H1 (cell line): ENCODE measurements at regions not wholly inside any gene's neighbourhood (a gene's known extent, or its start where the extent isn't known, plus 50 kb on each side); places are given as distances from the start of the nearest gene placed in this dataset.
A peak's percentile ranks its signal among the peaks of the same experiment; 100 is the strongest.

ENCODE experiments used
- CTCF ChIA-PET: fragments of 300-600 bp; sonication (Branson Sonifier 250); formaldehyde crosslinking; loops from one replicate; lab custom pipeline; 2021; ENCODE audit not compliant: partially characterized antibody; lab: Charles Lee
- POLR2A ChIA-PET: fragments of 300-600 bp; sonication (Branson Sonifier 250); formaldehyde crosslinking; loops from one replicate; lab custom pipeline; 2021; ENCODE audit warnings: inconsistent platforms; ENCODE audit not compliant: partially characterized antibody; lab: Charles Lee
- DNase-seq, 2 experiments: peaks; one replicate each; pipeline versions ENCODE4 v3.0.0 to v3.0.0-alpha.2; 2010 to 2022; ENCODE audit warnings: low spot score in 2 of 2, low read depth in 1 of 2, mixed read lengths in 1 of 2
- FAIRE-seq: peaks from 2 replicates; lab custom pipeline; 2011; peaks lifted over from hg19 to GRCh38; lab: Jason Lieb, UNC
- H2AFZ ChIP-seq: 2 replicates; pipeline ENCODE4 v1.8.1; 2012; ENCODE audit warnings: low read length, inconsistent platforms
- H2AK5ac ChIP-seq: 2 replicates; pipeline ENCODE4 v1.6.1; 2013; ENCODE audit warnings: low read depth, low read length
- H2BK120ac ChIP-seq: replicated peaks from 2 replicates; pipeline ENCODE3; 2013; ENCODE audit warnings: low read depth, low read length, inconsistent platforms
- H2BK12ac ChIP-seq: 2 replicates; pipeline ENCODE4 v1.6.1; 2013; ENCODE audit warnings: low read depth, low read length
- H2BK15ac ChIP-seq: 2 replicates; pipeline ENCODE4 v1.6.1; 2013; ENCODE audit warnings: low read length
- H2BK20ac ChIP-seq: 2 replicates; pipeline ENCODE4 v1.6.1; 2013; ENCODE audit warnings: low read length
- H2BK5ac ChIP-seq: 2 replicates; pipeline ENCODE4 v1.6.1; 2013; ENCODE audit warnings: low read depth, low read length
- H3K14ac ChIP-seq: 2 replicates; pipeline ENCODE4 v1.6.1; 2013; ENCODE audit warnings: inconsistent platforms; ENCODE audit not compliant: insufficient read length
- H3K18ac ChIP-seq: 2 replicates; pipeline ENCODE4 v1.6.1; 2013; ENCODE audit warnings: low read length; ENCODE audit errors: extremely low read depth
- H3K23ac ChIP-seq: 2 replicates; pipeline ENCODE4 v1.6.1; 2013; ENCODE audit warnings: inconsistent platforms; ENCODE audit not compliant: insufficient read length
- H3K23me2 ChIP-seq: 2 replicates; pipeline ENCODE4 v1.6.1; 2013; ENCODE audit warnings: low read depth, low read length
- H3K27ac ChIP-seq: 2 replicates; pipeline ENCODE4 v1.6.1; 2011; ENCODE audit warnings: low read depth, low read length, inconsistent platforms
- H3K27me3 ChIP-seq, 4 experiments: replicated peaks in 1 of 4; 1 replicate in 1 of 4; 2 replicates in 3 of 4; pipeline versions ENCODE4 v1.6.1 to v1.8.1; 2011 to 2013; ENCODE audit warnings: low read length in 3 of 4, mild to moderate bottlenecking in 3 of 4, inconsistent platforms in 2 of 4, mixed read lengths in 2 of 4, moderate library complexity in 1 of 4; ENCODE audit not compliant: control insufficient read depth in 3 of 4, insufficient read depth in 3 of 4; ENCODE audit errors: extremely low read depth in 1 of 4
- H3K36me3 ChIP-seq, 4 experiments: 2 replicates each; pipeline versions ENCODE4 v1.6.1 to v1.8.1; 2011 to 2013; ENCODE audit warnings: mild to moderate bottlenecking in 4 of 4, low read length in 3 of 4, moderate library complexity in 2 of 4, control low read depth in 1 of 4, inconsistent platforms in 1 of 4; ENCODE audit not compliant: insufficient read depth in 4 of 4, control insufficient read depth in 2 of 4
- H3K4ac ChIP-seq: replicated peaks from 2 replicates; pipeline ENCODE3; 2013; ENCODE audit warnings: low read length, low read depth, mixed read lengths, inconsistent platforms; ENCODE audit not compliant: insufficient read length
- H3K4me1 ChIP-seq, 4 experiments: replicated peaks in 1 of 4; 1 replicate in 1 of 4; 2 replicates in 3 of 4; pipeline versions ENCODE4 v1.6.1 to v1.8.1; 2011 to 2013; ENCODE audit warnings: low read length in 3 of 4, inconsistent platforms in 2 of 4, mixed read lengths in 1 of 4; ENCODE audit not compliant: insufficient read depth in 4 of 4, control insufficient read depth in 3 of 4
- H3K4me2 ChIP-seq, 2 experiments: 2 replicates each; pipeline versions ENCODE4 v1.6.1 to v1.8.1; 2011 to 2013; ENCODE audit warnings: low read depth in 2 of 2, low read length in 2 of 2, control low read depth in 1 of 2, inconsistent platforms in 1 of 2, mild to moderate bottlenecking in 1 of 2; ENCODE audit not compliant: insufficient read depth in 1 of 2
- H3K4me3 ChIP-seq, 4 experiments: fragments of 200-600, 300-600 bp in 1 of 4; sonication (generic), shearing (Covaris generic), sonication (Bioruptor Twin) in 1 of 4; 2 replicates each; pipeline versions ENCODE4 v1.5.1 to v1.8.1; 2011 to 2016; ENCODE audit warnings: low read length in 4 of 4, low read depth in 3 of 4, control low read depth in 2 of 4, inconsistent platforms in 2 of 4, mild to moderate bottlenecking in 2 of 4, mixed read lengths in 1 of 4, moderate library complexity in 1 of 4; ENCODE audit not compliant: insufficient read depth in 2 of 4; ENCODE audit errors: extremely low read depth in 1 of 4
- H3K56ac ChIP-seq: replicated peaks from 2 replicates; pipeline ENCODE3; 2013; ENCODE audit warnings: low read depth, mild to moderate bottlenecking, mixed read lengths, low read length, inconsistent platforms; ENCODE audit not compliant: insufficient read length
- H3K79me1 ChIP-seq: 2 replicates; pipeline ENCODE4 v1.6.1; 2013; ENCODE audit warnings: low read depth, low read length, control low read depth
- H3K79me2 ChIP-seq, 2 experiments: 2 replicates each; pipeline versions ENCODE4 v1.6.1 to v1.8.1; 2012 to 2013; ENCODE audit warnings: low read length in 2 of 2, mild to moderate bottlenecking in 2 of 2, inconsistent platforms in 1 of 2; ENCODE audit not compliant: insufficient read depth in 2 of 2, control insufficient read depth in 1 of 2
- H3K9ac ChIP-seq, 4 experiments: replicated peaks in 1 of 4; 1 replicate in 1 of 4; 2 replicates in 3 of 4; pipeline versions ENCODE4 v1.6.1 to v1.8.1; 2011 to 2013; ENCODE audit warnings: low read depth in 3 of 4, low read length in 3 of 4, control low read depth in 2 of 4, mild to moderate bottlenecking in 2 of 4, moderate library complexity in 2 of 4, inconsistent platforms in 1 of 4; ENCODE audit errors: extremely low read depth in 1 of 4
- H3K9me3 ChIP-seq, 2 experiments: 2 replicates each; pipeline versions ENCODE4 v1.6.1 to v1.8.1; 2012 to 2013; ENCODE audit warnings: mild to moderate bottlenecking in 2 of 2, moderate library complexity in 2 of 2, control low read depth in 1 of 2, inconsistent platforms in 1 of 2, low read depth in 1 of 2, low read length in 1 of 2, mixed read lengths in 1 of 2; ENCODE audit not compliant: insufficient read depth in 2 of 2
- H4K20me1 ChIP-seq, 2 experiments: replicated peaks in 1 of 2; 2 replicates each; pipeline versions ENCODE3 to v1.8.1; 2011 to 2013; ENCODE audit warnings: inconsistent platforms in 2 of 2, low read length in 2 of 2, mild to moderate bottlenecking in 1 of 2; ENCODE audit not compliant: insufficient read depth in 2 of 2, control insufficient read depth in 1 of 2
- H4K5ac ChIP-seq: 2 replicates; pipeline ENCODE4 v1.6.1; 2013; ENCODE audit warnings: low read length, low read depth, mixed read lengths, inconsistent platforms; ENCODE audit not compliant: insufficient read length
- H4K8ac ChIP-seq: 2 replicates; pipeline ENCODE4 v1.8.0; 2013; ENCODE audit warnings: mild to moderate bottlenecking, moderate library complexity, low read length, inconsistent platforms; ENCODE audit not compliant: insufficient read depth; ENCODE audit errors: extremely low read depth
- H4K91ac ChIP-seq: replicated peaks from 2 replicates; pipeline ENCODE3; 2013; ENCODE audit warnings: low read length, mixed read lengths, inconsistent platforms; ENCODE audit not compliant: insufficient read length
- WGBS, 2 experiments: shearing (Covaris generic) in 1 of 2; methylation state at CpG; one replicate each; pipeline versions ENCODE4 v1.1.6 to v1.1.7; 2013 to 2015; ENCODE audit warnings: low lambda C conversion rate in 2 of 2, mixed read lengths in 2 of 2, inconsistent platforms in 1 of 2, low coverage in 1 of 2, missing lambda C conversion rate in 1 of 2; ENCODE audit not compliant: insufficient replicate concordance in 2 of 2, insufficient coverage in 1 of 2, insufficient read length in 1 of 2; ENCODE audit errors: extremely low coverage in 1 of 2, missing lambda C conversion rate in 1 of 2; 5-methylcytosine and 5-hydroxymethylcytosine counted together

- FAIRE-seq, result peak; percentile 80
- CTCF ChIA-PET, result interaction anchor here (0.6 to 3.7 kb wide), 20 partner anchors 9 to 1765 kb away, joined by 3 to 16 read pairs (median 4); no protein-coding TSS in a partner anchor
Observed at GRCh38 chr1:58035523-58035922, 511.0 kb downstream of the OMA1 start.

More at GRCh38 chr1:58035523-58035922, 511.0 kb downstream of the OMA1 start:
- no peaks in the 10 kb centered on the region for H3K36me3 ChIP-seq
- no peak overlapping the region for H4K8ac ChIP-seq
- no peak overlapping the region for H3K4ac ChIP-seq
- H2AK5ac ChIP-seq, result peak overlapping the region; percentile 43; the same call in 1 of the 2 replicates
- H3K14ac ChIP-seq, result no peak overlapping the region
- no peak overlapping the region for H2AFZ ChIP-seq
- no peaks in the 10 kb centered on the region for H3K27me3 ChIP-seq
- H3K9me3 ChIP-seq, result no peaks in the 10 kb centered on the region
- no peak overlapping the region for H3K27ac ChIP-seq
- no peak overlapping the region for H3K56ac ChIP-seq
- 76% methylated on average over 2 of the region's 2 CpGs; no CpG with 5 or more reads in 1 of the 2 experiments for WGBS, 2 experiments
- no peak overlapping the region for H2BK12ac ChIP-seq
- H3K23me2 ChIP-seq, result peaks cover 5% of the 10 kb centered on the region
- POLR2A ChIA-PET, result interaction anchor here (1.6 kb wide), 1 partner anchor 28 kb away, joined by 5 read pairs; no protein-coding TSS in a partner anchor
- H3K9ac ChIP-seq, result no peak overlapping the region
- peaks cover 5 to 46% (median 22%) of the 10 kb centered on the region in 4 experiments for H3K4me1 ChIP-seq
- no peaks in the 10 kb centered on the region for H3K79me1 ChIP-seq
- no peak for DNase-seq
- H2BK120ac ChIP-seq, result no peak overlapping the region
- no peaks in the 10 kb centered on the region for H4K20me1 ChIP-seq
- no peaks in the 10 kb centered on the region for H3K79me2 ChIP-seq
- no peak overlapping the region for H2BK20ac ChIP-seq
- no peak overlapping the region for H3K4me3 ChIP-seq
- no peak overlapping the region for H4K5ac ChIP-seq
- H3K23ac ChIP-seq, result no peak overlapping the region
- no peak overlapping the region for H2BK15ac ChIP-seq
- H2BK5ac ChIP-seq, result no peak overlapping the region
- no peak overlapping the region for H4K91ac ChIP-seq
- no peak overlapping the region for H3K4me2 ChIP-seq
- no peak overlapping the region for H3K18ac ChIP-seq
